Trophoblast cell (in vitro differentiated cells and primary cell): ENCODE measurements at regions not wholly inside any gene's neighbourhood (a gene's known extent, or its start where the extent isn't known, plus 50 kb on each side); places are given as distances from the start of the nearest gene placed in this dataset.
A peak's percentile ranks its signal among the peaks of the same experiment; 100 is the strongest.
"Not testable (repeated sequence)": the region's sequence is repeated elsewhere in the genome, so short reads cannot be mapped to it uniquely, and the experiment has no call there.

ENCODE experiments used
- DNase-seq, 2 donors: peaks; one replicate each; pipeline ENCODE4 v3.0.0-alpha.2; 2016
- H2AFZ ChIP-seq: 2 replicates; pipeline ENCODE4 v1.6.1; 2013; ENCODE audit warnings: low read length, moderate library complexity, mild to moderate bottlenecking; ENCODE audit not compliant: insufficient read depth, poor library complexity
- H2AK5ac ChIP-seq: 2 replicates; pipeline ENCODE4 v1.6.1; 2013; ENCODE audit warnings: mild to moderate bottlenecking, low read length
- H2BK120ac ChIP-seq: 2 replicates; pipeline ENCODE4 v1.6.1; 2013; ENCODE audit warnings: low read length, mild to moderate bottlenecking, moderate library complexity; ENCODE audit not compliant: insufficient read depth, poor library complexity
- H2BK12ac ChIP-seq: 2 replicates; pipeline ENCODE4 v1.6.1; 2013; ENCODE audit warnings: mild to moderate bottlenecking, low read length, moderate library complexity
- H2BK5ac ChIP-seq: 2 replicates; pipeline ENCODE4 v1.6.1; 2013; ENCODE audit warnings: low read length, low read depth, moderate library complexity, mild to moderate bottlenecking; ENCODE audit not compliant: poor library complexity
- H3K14ac ChIP-seq: 2 replicates; pipeline ENCODE4 v1.6.1; 2013; ENCODE audit warnings: mild to moderate bottlenecking, low read length
- H3K18ac ChIP-seq: 2 replicates; pipeline ENCODE4 v1.6.1; 2013; ENCODE audit warnings: mild to moderate bottlenecking, low read length
- H3K23ac ChIP-seq: 2 replicates; pipeline ENCODE4 v1.6.1; 2013; ENCODE audit warnings: low read length
- H3K27ac ChIP-seq: 2 replicates; pipeline ENCODE4 v1.5.1; 2013; ENCODE audit warnings: low read depth, mild to moderate bottlenecking, inconsistent platforms, low read length, moderate library complexity
- H3K27me3 ChIP-seq: 2 replicates; pipeline ENCODE4 v1.6.1; 2013; ENCODE audit warnings: inconsistent platforms, mild to moderate bottlenecking, low read length, moderate library complexity; ENCODE audit not compliant: insufficient read depth
- H3K36me3 ChIP-seq, 2 experiments: 1 replicate in 1 of 2; 2 replicates in 1 of 2; pipeline ENCODE4 v1.6.1; 2013; ENCODE audit warnings: low read length in 2 of 2, mild to moderate bottlenecking in 2 of 2, moderate library complexity in 1 of 2; ENCODE audit not compliant: insufficient read depth in 2 of 2, control insufficient read depth in 1 of 2
- H3K4ac ChIP-seq: 2 replicates; pipeline ENCODE4 v1.6.1; 2013; ENCODE audit warnings: low read depth, mild to moderate bottlenecking, low read length, moderate library complexity
- H3K4me1 ChIP-seq, 2 experiments: 1 replicate in 1 of 2; 2 replicates in 1 of 2; pipeline ENCODE4 v1.6.1; 2013; ENCODE audit warnings: low read length in 2 of 2, mild to moderate bottlenecking in 2 of 2, moderate library complexity in 1 of 2; ENCODE audit not compliant: insufficient read depth in 2 of 2, control insufficient read depth in 1 of 2
- H3K4me2 ChIP-seq: 2 replicates; pipeline ENCODE4 v1.6.1; 2013; ENCODE audit warnings: inconsistent platforms, mild to moderate bottlenecking, low read length, moderate library complexity
- H3K4me3 ChIP-seq: 2 replicates; pipeline ENCODE4 v1.5.1; 2013; ENCODE audit warnings: mild to moderate bottlenecking, low read depth, low read length, inconsistent platforms
- H3K79me1 ChIP-seq: one replicate; pipeline ENCODE4 v1.6.1; 2013; ENCODE audit warnings: low read length
- H3K79me2 ChIP-seq: 2 replicates; pipeline ENCODE4 v1.6.1; 2013; ENCODE audit warnings: low read length, mild to moderate bottlenecking; ENCODE audit not compliant: control insufficient read depth, insufficient read depth, poor library complexity
- H3K9ac ChIP-seq: 2 replicates; pipeline ENCODE4 v1.6.1; 2013; ENCODE audit warnings: mild to moderate bottlenecking, low read length
- H3K9me3 ChIP-seq: 2 replicates; pipeline ENCODE4 v1.6.1; 2013; ENCODE audit warnings: low read depth, mild to moderate bottlenecking, control low read depth, inconsistent platforms, low read length; ENCODE audit not compliant: insufficient read depth
- H4K12ac ChIP-seq: 2 replicates; pipeline ENCODE4 v1.6.1; 2013; ENCODE audit warnings: low read depth, mild to moderate bottlenecking, low read length, moderate library complexity
- H4K8ac ChIP-seq: 2 replicates; pipeline ENCODE4 v1.6.1; 2013; ENCODE audit warnings: low read depth, mild to moderate bottlenecking, low read length, moderate library complexity
- H4K91ac ChIP-seq: one replicate; pipeline ENCODE4 v1.6.1; 2013; ENCODE audit warnings: low read depth, mild to moderate bottlenecking, low read length, moderate library complexity
- WGBS: extraction: QIAGEN DNeasy Blood & Tissue Kit; methylation state at CpG from one replicate; pipeline ENCODE4 v1.1.7; 2013; ENCODE audit warnings: missing lambda C conversion rate; ENCODE audit not compliant: insufficient read length, insufficient coverage; ENCODE audit errors: extremely low coverage; 5-methylcytosine and 5-hydroxymethylcytosine counted together

DNA sequence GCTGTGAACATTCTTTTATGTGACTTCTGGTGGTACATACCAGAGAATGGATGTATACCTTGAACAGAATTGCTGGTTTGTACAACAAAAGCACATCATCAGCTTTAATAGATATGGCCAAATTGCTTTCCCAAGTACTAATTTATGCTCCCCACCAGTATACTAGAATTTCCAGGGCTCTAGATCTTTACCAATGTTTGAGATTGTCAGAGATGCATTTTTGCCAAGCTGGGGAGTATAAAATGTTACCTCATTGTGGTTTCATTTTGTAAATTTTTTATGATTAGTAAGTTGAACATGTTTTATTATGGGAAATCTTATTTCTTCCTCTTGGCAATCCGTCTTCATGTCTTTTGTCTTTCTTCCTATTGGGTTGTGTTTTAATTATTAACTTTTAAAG, 179.9 kb upstream of the TMEM106B start:
- H3K23ac ChIP-seq = no peak overlapping the region
- no peaks in the 10 kb centered on the region for H3K27me3 ChIP-seq
- H3K4me1 ChIP-seq = peaks cover 5% of the 10 kb centered on the region in 2 experiments
- no peak overlapping the region for H2AK5ac ChIP-seq
- H4K8ac ChIP-seq = no peak overlapping the region
- no peak overlapping the region for H3K4me2 ChIP-seq
- no peak overlapping the region for H3K4ac ChIP-seq
- H4K12ac ChIP-seq = no peak overlapping the region
- H3K36me3 ChIP-seq = no peaks in the 10 kb centered on the region
- no peaks in the 10 kb centered on the region for H3K9me3 ChIP-seq
- H2AFZ ChIP-seq = no peak overlapping the region
- H3K79me2 ChIP-seq = no peaks in the 10 kb centered on the region
- no peak overlapping the region for H3K14ac ChIP-seq
- WGBS = no CpG with 5 or more reads among the region's 1 CpG
- no peak overlapping the region for H3K18ac ChIP-seq
- peaks cover 4% of the 10 kb centered on the region for H3K79me1 ChIP-seq
- peak overlapping the region; percentile 41 for H3K27ac ChIP-seq
- DNase-seq = peak in 1 of 2 donors; percentile 12
- H3K4me3 ChIP-seq = no peak overlapping the region
- no peak overlapping the region for H2BK5ac ChIP-seq
- peak overlapping the region; percentile 66 for H2BK120ac ChIP-seq
- no peak overlapping the region for H2BK12ac ChIP-seq
- H3K9ac ChIP-seq = no peak overlapping the region
- H4K91ac ChIP-seq = no peak overlapping the region

- peak in 1 of 2 donors; percentile 30 for DNase-seq
- Histone ChIP-seq H3K4me2 (no peak overlapping the region), H3K23ac (no peak overlapping the region), H3K9me3 (no peaks in the 10 kb centered on the region), H3K79me1 (peaks cover 4% of the 10 kb centered on the region), H2BK5ac (no peak overlapping the region), H3K14ac (no peak overlapping the region), H4K8ac (no peak overlapping the region), H3K4me1 (peaks cover 5% of the 10 kb centered on the region in 2 experiments), H2AFZ (no peak overlapping the region), H3K4me3 (no peak overlapping the region), H2BK12ac (no peak overlapping the region), H2BK120ac (no peak overlapping the region), H3K4ac (no peak overlapping the region), H3K27me3 (no peaks in the 10 kb centered on the region), H2AK5ac (no peak overlapping the region), H3K9ac (no peak overlapping the region), H3K79me2 (no peaks in the 10 kb centered on the region), H4K91ac (no peak overlapping the region), H3K36me3 (no peaks in the 10 kb centered on the region), H3K27ac (no peak overlapping the region), H4K12ac (no peak overlapping the region), H3K18ac (no peak overlapping the region)
Observed at GRCh38 chr7:12031638-12032037, 179.5 kb upstream of the TMEM106B start.

- H3K9ac ChIP-seq = no peak overlapping the region
- H3K14ac ChIP-seq = no peak overlapping the region
- H2BK120ac ChIP-seq = peak overlapping the region; percentile 31
- no peak overlapping the region for H4K91ac ChIP-seq
- peaks cover 4% of the 10 kb centered on the region for H3K79me1 ChIP-seq
- no peak overlapping the region for H2AFZ ChIP-seq
- H3K4me2 ChIP-seq = no peak overlapping the region
- H3K27me3 ChIP-seq = no peaks in the 10 kb centered on the region
- H3K9me3 ChIP-seq = no peaks in the 10 kb centered on the region
- no peak overlapping the region for H3K27ac ChIP-seq
- H3K23ac ChIP-seq = no peak overlapping the region
- no peaks in the 10 kb centered on the region for H3K79me2 ChIP-seq
- peak in 1 of 2 donors; percentile 50 for DNase-seq
- H2AK5ac ChIP-seq = no peak overlapping the region
- no peak overlapping the region for H3K4ac ChIP-seq
- H3K18ac ChIP-seq = no peak overlapping the region
- H3K4me1 ChIP-seq = peaks cover 5% of the 10 kb centered on the region in 2 experiments
- H4K12ac ChIP-seq = no peak overlapping the region
- H3K36me3 ChIP-seq = no peaks in the 10 kb centered on the region
- H2BK5ac ChIP-seq = no peak overlapping the region
- no peak overlapping the region for H4K8ac ChIP-seq
- WGBS = no CpG with 5 or more reads among the region's 1 CpG
- H3K4me3 ChIP-seq = no peak overlapping the region
- H2BK12ac ChIP-seq = peak overlapping the region; percentile 13
Observed at GRCh38 chr7:12032146-12032545, 178.9 kb upstream of the TMEM106B start.

- not testable (repeated sequence) for H4K12ac ChIP-seq, H2BK5ac ChIP-seq, H3K79me1 ChIP-seq, H3K79me2 ChIP-seq, H4K8ac ChIP-seq, H3K27me3 ChIP-seq, H2BK120ac ChIP-seq, H3K4me1 ChIP-seq, H2AFZ ChIP-seq, H3K36me3 ChIP-seq, H3K9me3 ChIP-seq, H2AK5ac ChIP-seq, H3K27ac ChIP-seq, H3K4ac ChIP-seq, H3K4me2 ChIP-seq, DNase-seq, H2BK12ac ChIP-seq, H3K18ac ChIP-seq, H3K23ac ChIP-seq, H3K9ac ChIP-seq, H4K91ac ChIP-seq, H3K14ac ChIP-seq, H3K4me3 ChIP-seq
Observed at GRCh38 chr7:12043457-12043856, 167.6 kb upstream of the TMEM106B start.
